ENCODE measurements at regions not wholly inside any gene's neighbourhood (a gene's known extent, or its start where the extent isn't known, plus 50 kb on each side); places are given as distances from the start of the nearest gene placed in this dataset.
A peak's percentile ranks its signal among the peaks of the same experiment; 100 is the strongest.
"Not testable (repeated sequence)": the region's sequence is repeated elsewhere in the genome, so short reads cannot be mapped to it uniquely, and the experiment has no call there.

GRCh38 chr18:25533218-25533617 is 181.3 kb upstream of the ZNF521 start:
- no peaks in the 10 kb centered on the region for H3K36me3 ChIP-seq (ENCODE audit: control insufficient read depth, insufficient read depth, low read length)
- H3K9ac ChIP-seq (ENCODE audit: low read length) = no peak overlapping the region
- no peaks in the 10 kb centered on the region for H3K27me3 ChIP-seq (ENCODE audit: control insufficient read depth, insufficient read depth, low read length)
- no peak overlapping the region for H3K27ac ChIP-seq (ENCODE audit: low read depth, low read length)
- H3K4me3 ChIP-seq (ENCODE audit: low read depth, low read length) = no peak overlapping the region
- peaks cover 23% of the 10 kb centered on the region for H3K9me3 ChIP-seq (ENCODE audit: control insufficient read depth, insufficient read depth, low read depth, low read length)
- no peaks in the 10 kb centered on the region for H3K4me1 ChIP-seq (ENCODE audit: control insufficient read depth, insufficient read depth, low read length)

GRCh38 chr18:25531207-25531606 is 179.2 kb upstream of the ZNF521 start:
- Histone ChIP-seq H3K4me1 (ENCODE audit: control insufficient read depth, insufficient read depth, low read length) (no peaks in the 10 kb centered on the region), H3K9ac (ENCODE audit: low read length) (no peak overlapping the region), H3K4me3 (ENCODE audit: low read depth, low read length) (no peak overlapping the region), H3K27me3 (ENCODE audit: control insufficient read depth, insufficient read depth, low read length) (no peaks in the 10 kb centered on the region), H3K27ac (ENCODE audit: low read depth, low read length) (no peak overlapping the region), H3K9me3 (ENCODE audit: control insufficient read depth, insufficient read depth, low read depth, low read length) (peaks cover 23% of the 10 kb centered on the region), H3K36me3 (ENCODE audit: control insufficient read depth, insufficient read depth, low read length) (no peaks in the 10 kb centered on the region)

GRCh38 chr18:25525789-25526188 is 173.8 kb upstream of the ZNF521 start:
- H3K4me3 ChIP-seq (ENCODE audit: low read depth, low read length); H3K9ac ChIP-seq (ENCODE audit: low read length); H3K9me3 ChIP-seq (ENCODE audit: control insufficient read depth, insufficient read depth, low read depth, low read length); H3K27ac ChIP-seq (ENCODE audit: low read depth, low read length); H3K36me3 ChIP-seq (ENCODE audit: control insufficient read depth, insufficient read depth, low read length); H3K27me3 ChIP-seq (ENCODE audit: control insufficient read depth, insufficient read depth, low read length); H3K4me1 ChIP-seq (ENCODE audit: control insufficient read depth, insufficient read depth, low read length): not testable (repeated sequence)

- Histone ChIP-seq H3K9ac (ENCODE audit: low read length) (no peak overlapping the region), H3K4me1 (ENCODE audit: control insufficient read depth, insufficient read depth, low read length) (no peaks in the 10 kb centered on the region), H3K9me3 (ENCODE audit: control insufficient read depth, insufficient read depth, low read depth, low read length) (no peaks in the 10 kb centered on the region), H3K36me3 (ENCODE audit: control insufficient read depth, insufficient read depth, low read length) (no peaks in the 10 kb centered on the region), H3K27ac (ENCODE audit: low read depth, low read length) (no peak overlapping the region), H3K27me3 (ENCODE audit: control insufficient read depth, insufficient read depth, low read length) (no peaks in the 10 kb centered on the region), H3K4me3 (ENCODE audit: low read depth, low read length) (no peak overlapping the region)
Observed at GRCh38 chr18:25518716-25519053, 166.7 kb upstream of the ZNF521 start.

- H3K27me3 ChIP-seq (ENCODE audit: control insufficient read depth, insufficient read depth, low read length) = no peaks in the 10 kb centered on the region
- H3K27ac ChIP-seq (ENCODE audit: low read depth, low read length) = no peak overlapping the region
- no peaks in the 10 kb centered on the region for H3K36me3 ChIP-seq (ENCODE audit: control insufficient read depth, insufficient read depth, low read length)
- no peaks in the 10 kb centered on the region for H3K4me1 ChIP-seq (ENCODE audit: control insufficient read depth, insufficient read depth, low read length)
- H3K9ac ChIP-seq (ENCODE audit: low read length) = no peak overlapping the region
- no peak overlapping the region for H3K4me3 ChIP-seq (ENCODE audit: low read depth, low read length)
- H3K9me3 ChIP-seq (ENCODE audit: control insufficient read depth, insufficient read depth, low read depth, low read length) = no peaks in the 10 kb centered on the region
Observed at GRCh38 chr18:25517881-25518715, 166.1 kb upstream of the ZNF521 start.

GRCh38 chr18:25516747-25517498 is 165.0 kb upstream of the ZNF521 start:
- H3K36me3 ChIP-seq (ENCODE audit: control insufficient read depth, insufficient read depth, low read length) = no peaks in the 10 kb centered on the region
- H3K27me3 ChIP-seq (ENCODE audit: control insufficient read depth, insufficient read depth, low read length) = no peaks in the 10 kb centered on the region
- H3K4me3 ChIP-seq (ENCODE audit: low read depth, low read length) = no peak overlapping the region
- H3K9ac ChIP-seq (ENCODE audit: low read length) = no peak overlapping the region
- H3K9me3 ChIP-seq (ENCODE audit: control insufficient read depth, insufficient read depth, low read depth, low read length) = no peaks in the 10 kb centered on the region
- no peaks in the 10 kb centered on the region for H3K4me1 ChIP-seq (ENCODE audit: control insufficient read depth, insufficient read depth, low read length)
- no peak overlapping the region for H3K27ac ChIP-seq (ENCODE audit: low read depth, low read length)

- no peaks in the 10 kb centered on the region for H3K9me3 ChIP-seq (ENCODE audit: control insufficient read depth, insufficient read depth, low read depth, low read length)
- H3K36me3 ChIP-seq (ENCODE audit: control insufficient read depth, insufficient read depth, low read length) = no peaks in the 10 kb centered on the region
- no peak overlapping the region for H3K9ac ChIP-seq (ENCODE audit: low read length)
- H3K27me3 ChIP-seq (ENCODE audit: control insufficient read depth, insufficient read depth, low read length) = no peaks in the 10 kb centered on the region
- no peak overlapping the region for H3K27ac ChIP-seq (ENCODE audit: low read depth, low read length)
- H3K4me1 ChIP-seq (ENCODE audit: control insufficient read depth, insufficient read depth, low read length) = no peaks in the 10 kb centered on the region
- no peak overlapping the region for H3K4me3 ChIP-seq (ENCODE audit: low read depth, low read length)
Observed at GRCh38 chr18:25516121-25516520, 164.2 kb upstream of the ZNF521 start.

- Histone ChIP-seq H3K4me1 (ENCODE audit: control insufficient read depth, insufficient read depth, low read length) (no peaks in the 10 kb centered on the region), H3K4me3 (ENCODE audit: low read depth, low read length) (no peak overlapping the region), H3K27me3 (ENCODE audit: control insufficient read depth, insufficient read depth, low read length) (no peaks in the 10 kb centered on the region), H3K36me3 (ENCODE audit: control insufficient read depth, insufficient read depth, low read length) (no peaks in the 10 kb centered on the region), H3K9me3 (ENCODE audit: control insufficient read depth, insufficient read depth, low read depth, low read length) (no peaks in the 10 kb centered on the region), H3K9ac (ENCODE audit: low read length) (no peak overlapping the region), H3K27ac (ENCODE audit: low read depth, low read length) (no peak overlapping the region)
Observed at GRCh38 chr18:25510096-25510495, 158.1 kb upstream of the ZNF521 start.

- Histone ChIP-seq H3K27ac (ENCODE audit: low read depth, low read length) (no peak overlapping the region), H3K9me3 (ENCODE audit: control insufficient read depth, insufficient read depth, low read depth, low read length) (no peaks in the 10 kb centered on the region), H3K36me3 (ENCODE audit: control insufficient read depth, insufficient read depth, low read length) (no peaks in the 10 kb centered on the region), H3K27me3 (ENCODE audit: control insufficient read depth, insufficient read depth, low read length) (no peaks in the 10 kb centered on the region), H3K9ac (ENCODE audit: low read length) (no peak overlapping the region), H3K4me3 (ENCODE audit: low read depth, low read length) (peak overlapping the region; percentile 59), H3K4me1 (ENCODE audit: control insufficient read depth, insufficient read depth, low read length) (peaks cover 2% of the 10 kb centered on the region; the same call in 1 of the 2 replicates)
Observed at GRCh38 chr18:25503567-25504081, 151.7 kb upstream of the ZNF521 start.

GRCh38 chr18:25497151-25497794 is 145.3 kb upstream of the ZNF521 start:
- Histone ChIP-seq H3K36me3 (ENCODE audit: control insufficient read depth, insufficient read depth, low read length) (no peaks in the 10 kb centered on the region), H3K27me3 (ENCODE audit: control insufficient read depth, insufficient read depth, low read length) (no peaks in the 10 kb centered on the region), H3K9ac (ENCODE audit: low read length) (no peak overlapping the region), H3K27ac (ENCODE audit: low read depth, low read length) (no peak overlapping the region), H3K9me3 (ENCODE audit: control insufficient read depth, insufficient read depth, low read depth, low read length) (peaks cover 13% of the 10 kb centered on the region; the same call in 1 of the 2 replicates), H3K4me3 (ENCODE audit: low read depth, low read length) (no peak overlapping the region), H3K4me1 (ENCODE audit: control insufficient read depth, insufficient read depth, low read length) (no peaks in the 10 kb centered on the region)

GRCh38 chr18:25496544-25496943 is 144.6 kb upstream of the ZNF521 start:
- Histone ChIP-seq H3K36me3 (ENCODE audit: control insufficient read depth, insufficient read depth, low read length) (no peaks in the 10 kb centered on the region), H3K4me3 (ENCODE audit: low read depth, low read length) (no peak overlapping the region), H3K9me3 (ENCODE audit: control insufficient read depth, insufficient read depth, low read depth, low read length) (peaks cover 13% of the 10 kb centered on the region; the same call in 1 of the 2 replicates), H3K4me1 (ENCODE audit: control insufficient read depth, insufficient read depth, low read length) (no peaks in the 10 kb centered on the region), H3K27me3 (ENCODE audit: control insufficient read depth, insufficient read depth, low read length) (no peaks in the 10 kb centered on the region), H3K9ac (ENCODE audit: low read length) (no peak overlapping the region), H3K27ac (ENCODE audit: low read depth, low read length) (no peak overlapping the region)

Data from HUES6 (cell line).